A549 (cell line): ENCODE measurements at regions not wholly inside any gene's neighbourhood (a gene's known extent, or its start where the extent isn't known, plus 50 kb on each side); places are given as distances from the start of the nearest gene placed in this dataset.

ENCODE experiments used
- ATAC-seq, 2 experiments: fragments of 200-7000 bp in 1 of 2; fragments of >200 bp in 1 of 2; cut with Nextera tagmentation in 1 of 2; cut with Tn5 transposase in 1 of 2; 3 replicates each; pipeline versions ENCODE4 v1.8.0 to v1.9.1; 2018 to 2020; ENCODE audit warnings: mild to moderate bottlenecking in 1 of 2, moderate library complexity in 1 of 2
- CTCF ChIA-PET: fragments of 300-600 bp; sonication (Branson Sonifier 250); formaldehyde crosslinking; extraction: SDS; loops from one replicate; lab custom pipeline; 2021; ENCODE audit warnings: antibody characterized with exemption, inconsistent platforms; lab: Yijun Ruan, JAX
- POLR2A ChIA-PET: fragments of 350-600 bp; formaldehyde crosslinking; extraction: SDS; loops from one replicate; lab custom pipeline; 2021; ENCODE audit warnings: antibody characterized with exemption, inconsistent platforms; lab: Yijun Ruan, JAX
- DNase-seq, 2 experiments: peaks; one replicate each; pipeline versions ENCODE4 v3.0.0 to v3.0.0-alpha.2; 2011 to 2016; ENCODE audit warnings: low read depth in 1 of 2, low spot score in 1 of 2
- FAIRE-seq: peaks from 2 replicates; lab custom pipeline; 2011; peaks lifted over from hg19 to GRCh38; lab: Jason Lieb, UNC
- H3K27ac ChIP-seq, 2 experiments: fragments of >200 bp; sonication (Bioruptor Twin); formaldehyde crosslinking; 3 replicates each; pipeline ENCODE4 v1.5.1; 2016 to 2017
- H3K4me1 ChIP-seq: fragments of >200 bp; sonication (Bioruptor Twin); formaldehyde crosslinking; 3 replicates; pipeline ENCODE4 v1.6.1; 2016
- H3K4me2 ChIP-seq: fragments of >200 bp; sonication (Bioruptor Twin); formaldehyde crosslinking; 3 replicates; pipeline ENCODE4 v1.6.1; 2016
- H3K4me3 ChIP-seq: fragments of >200 bp; sonication (Bioruptor Twin); formaldehyde crosslinking; 3 replicates; pipeline ENCODE4 v1.5.1; 2016
- H3K9me3 ChIP-seq: fragments of >200 bp; sonication (Bioruptor Twin); formaldehyde crosslinking; 3 replicates; pipeline ENCODE4 v1.6.1; 2016
- CBX8 ChIP-seq: fragments of 200-600 bp; sonication (generic); IDR thresholded peaks from 2 replicates; pipeline ENCODE4 v1.6.1; 2016
- CHD4 ChIP-seq: fragments of 200-600 bp; sonication (generic); IDR thresholded peaks from 2 replicates; pipeline ENCODE4 v1.6.1; 2016; ENCODE audit warnings: antibody characterized with exemption, mild to moderate bottlenecking, borderline replicate concordance
- EHF ChIP-seq: fragments of 250-450 bp; sonication (Bioruptor Pico); IDR thresholded peaks from 2 replicates; pipeline ENCODE4 v1.5.0; 2020; ENCODE audit warnings: mild to moderate bottlenecking
- GATA3 ChIP-seq: IDR thresholded peaks from 2 replicates; pipeline ENCODE4 v1.6.1; 2012; ENCODE audit warnings: borderline replicate concordance
- HDAC2 ChIP-seq: fragments of 200-600 bp; sonication (generic); IDR thresholded peaks from 2 replicates; pipeline ENCODE4 v1.6.1; 2016
- HEYL ChIP-seq: fragments of 250-450 bp; sonication (Bioruptor Pico); IDR thresholded peaks from 2 replicates; pipeline ENCODE4 v1.8.0; 2021; ENCODE audit warnings: mild to moderate bottlenecking, moderate library complexity
- HOXA7 ChIP-seq: fragments of 250-450 bp; sonication (Bioruptor Pico); IDR thresholded peaks from 2 replicates; pipeline ENCODE4 v1.5.0; 2020; ENCODE audit warnings: mild to moderate bottlenecking, moderate library complexity
- HOXB13 ChIP-seq: fragments of 250-450 bp; sonication (Bioruptor Pico); IDR thresholded peaks from 2 replicates; pipeline ENCODE4 v1.5.0; 2020; ENCODE audit warnings: low read depth, mild to moderate bottlenecking, moderate library complexity
- JUNB ChIP-seq: fragments of >200 bp; sonication (Bioruptor Twin); formaldehyde crosslinking; IDR thresholded peaks from 2 replicates; pipeline ENCODE4 v1.6.1; 2016
- MAZ ChIP-seq: fragments of 150-350 bp; IDR thresholded peaks from 2 replicates; pipeline ENCODE4 v1.6.1; 2014; ENCODE audit warnings: antibody characterized with exemption, low read depth, low read length, borderline replicate concordance
- NFE2L2 ChIP-seq: fragments of 150-350 bp; conservative IDR thresholded peaks from 2 replicates; pipeline ENCODE4 v1.6.1; 2014; ENCODE audit warnings: low read length
- NR3C1 ChIP-seq: fragments of >200 bp; sonication (Bioruptor Twin); formaldehyde crosslinking; IDR thresholded peaks from 3 replicates; pipeline ENCODE4 v1.6.1; 2017
- POLR2AphosphoS2 ChIP-seq: conservative IDR thresholded peaks from 2 replicates; pipeline ENCODE4 v1.6.1; 2012; ENCODE audit warnings: low read length, improper control_type of control experiment, inconsistent platforms
- SREBF2 ChIP-seq: fragments of 450-650 bp; IDR thresholded peaks from 2 replicates; pipeline ENCODE4 v1.6.1; 2014; ENCODE audit warnings: mild to moderate bottlenecking, moderate library complexity
- TFCP2L1 ChIP-seq: fragments of 250-450 bp; sonication (Bioruptor Pico); IDR thresholded peaks from 2 replicates; pipeline ENCODE4 v1.5.0; 2021; ENCODE audit warnings: mild to moderate bottlenecking
- ZSCAN20 ChIP-seq: fragments of 250-450 bp; sonication (Bioruptor Pico); IDR thresholded peaks from 2 replicates; pipeline ENCODE4 v1.8.0; 2022; ENCODE audit warnings: mild to moderate bottlenecking, moderate library complexity
- WGBS: methylation state at CpG from one replicate; pipeline ENCODE4 v1.1.6; 2017; ENCODE audit errors: missing lambda C conversion rate; 5-methylcytosine and 5-hydroxymethylcytosine counted together
- TF ChIP-seq, protein P1 (sequence below): IDR thresholded peaks from 2 replicates; pipeline ENCODE4 v1.6.1; 2012
- TF ChIP-seq, protein P2 (sequence below): fragments of 250-450 bp; sonication (Bioruptor Pico); IDR thresholded peaks from 2 replicates; pipeline ENCODE4 v1.5.0; 2020; ENCODE audit warnings: low read depth, mild to moderate bottlenecking, moderate library complexity
- TF ChIP-seq, protein P3 (sequence below): fragments of >200 bp; sonication (Bioruptor Twin); formaldehyde crosslinking; IDR thresholded peaks from 3 replicates; pipeline ENCODE4 v1.5.1; 2016
- TF ChIP-seq, protein P4 (sequence below): fragments of 250-450 bp; sonication (Bioruptor Pico); IDR thresholded peaks from 2 replicates; pipeline ENCODE4 v1.5.0; 2021; ENCODE audit warnings: mild to moderate bottlenecking, moderate library complexity, borderline replicate concordance

DNA sequence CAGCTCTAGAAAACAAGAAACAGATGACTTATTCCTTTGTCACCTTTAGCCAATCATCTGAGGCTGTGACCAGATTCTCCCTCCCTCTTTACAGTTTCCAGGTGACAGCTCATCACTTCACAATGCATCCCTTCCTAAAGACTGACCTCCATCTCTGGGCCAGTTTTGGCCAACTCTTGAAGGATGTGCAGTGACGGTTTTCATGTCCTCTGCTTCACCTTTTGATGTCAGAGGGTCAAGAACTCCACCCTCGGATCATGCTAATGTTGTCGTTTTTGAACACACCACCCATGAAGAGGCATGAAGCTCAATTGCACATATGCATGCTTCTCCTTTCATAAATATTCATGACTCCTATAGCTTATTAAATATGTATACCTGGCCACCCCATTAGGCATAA lies 161.2 kb upstream of the SYNPR start:
- Histone ChIP-seq H3K4me1 (no peaks in the 10 kb centered on the region), H3K9me3 (no peaks in the 10 kb centered on the region), H3K27ac (no peak overlapping the region), H3K4me2 (no peak overlapping the region), H3K4me3 (no peak overlapping the region)
- no peak for TF ChIP-seq CHD4
- TF ChIP-seq, protein P1, sequence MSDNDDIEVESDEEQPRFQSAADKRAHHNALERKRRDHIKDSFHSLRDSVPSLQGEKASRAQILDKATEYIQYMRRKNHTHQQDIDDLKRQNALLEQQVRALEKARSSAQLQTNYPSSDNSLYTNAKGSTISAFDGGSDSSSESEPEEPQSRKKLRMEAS = no peak
- no peak for TF ChIP-seq HOXA7 (CRISPR knock-in tag)
- no peak for TF ChIP-seq NFE2L2
- no peak for TF ChIP-seq SREBF2
- TF ChIP-seq CBX8 = no peak
- no peak for TF ChIP-seq POLR2AphosphoS2
- ChIA-PET POLR2A (no interaction called here), CTCF (no interaction called here)
- no peak for ATAC-seq
- WGBS = 0% methylated on average over 3 of the region's 3 CpGs
- no peak for FAIRE-seq
- DNase-seq = no peak

DNA sequence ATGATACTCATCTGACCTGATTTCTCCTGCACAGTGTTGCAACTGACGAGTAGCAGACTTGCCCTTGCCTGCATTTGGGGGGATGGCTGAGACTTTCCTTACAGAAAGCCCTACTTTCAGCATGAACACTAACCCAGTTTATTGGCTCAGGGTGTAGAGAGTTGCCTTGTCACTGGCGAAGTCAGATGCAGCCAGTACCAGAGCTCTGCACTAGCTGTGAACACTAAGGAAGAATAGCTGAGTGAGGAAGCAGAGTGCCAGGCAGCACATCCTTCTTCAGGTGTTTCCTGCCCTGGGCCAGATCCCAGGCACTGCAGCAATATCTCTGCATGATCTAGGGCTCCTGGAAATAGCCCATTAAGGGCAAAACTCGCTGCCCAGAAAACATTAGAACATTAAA lies 154.0 kb upstream of the SYNPR start:
- CTCF ChIA-PET = interaction anchor here (0.6 kb wide), 1 partner anchor 146 kb away, joined by 3 read pairs; no protein-coding TSS in a partner anchor

DNA sequence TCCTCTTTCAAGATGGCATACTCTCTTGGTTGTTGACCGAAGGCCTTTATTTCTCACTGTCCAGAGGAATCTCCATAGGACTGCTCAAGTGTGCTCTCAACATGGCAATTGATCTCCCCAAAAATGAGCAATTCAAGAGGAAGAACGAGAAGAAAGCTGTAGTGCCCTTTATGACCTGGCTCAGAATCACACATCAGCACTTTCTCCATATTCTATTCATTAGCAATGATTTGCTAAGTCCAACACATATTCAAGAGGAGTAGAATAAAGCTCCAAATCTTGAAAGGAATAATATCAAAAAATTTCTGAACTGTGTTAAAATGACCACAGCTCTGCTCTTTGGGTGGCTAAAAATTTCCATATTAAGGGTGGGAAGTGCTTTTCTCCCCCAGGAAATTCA lies 151.6 kb upstream of the SYNPR start:
- TF ChIP-seq JUNB (no peak), HDAC2 (no peak), NR3C1 (no peak), TFCP2L1 (CRISPR knock-in tag) (no peak), NFE2L2 (no peak), HOXB13 (CRISPR knock-in tag) (no peak), EHF (CRISPR knock-in tag) (no peak), GATA3 (no peak), ZSCAN20 (CRISPR knock-in tag) (no peak)
- TF ChIP-seq, protein P2, sequence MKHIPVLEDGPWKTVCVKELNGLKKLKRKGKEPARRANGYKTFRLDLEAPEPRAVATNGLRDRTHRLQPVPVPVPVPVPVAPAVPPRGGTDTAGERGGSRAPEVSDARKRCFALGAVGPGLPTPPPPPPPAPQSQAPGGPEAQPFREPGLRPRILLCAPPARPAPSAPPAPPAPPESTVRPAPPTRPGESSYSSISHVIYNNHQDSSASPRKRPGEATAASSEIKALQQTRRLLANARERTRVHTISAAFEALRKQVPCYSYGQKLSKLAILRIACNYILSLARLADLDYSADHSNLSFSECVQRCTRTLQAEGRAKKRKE (CRISPR knock-in tag) = no peak
- TF ChIP-seq, protein P3, sequence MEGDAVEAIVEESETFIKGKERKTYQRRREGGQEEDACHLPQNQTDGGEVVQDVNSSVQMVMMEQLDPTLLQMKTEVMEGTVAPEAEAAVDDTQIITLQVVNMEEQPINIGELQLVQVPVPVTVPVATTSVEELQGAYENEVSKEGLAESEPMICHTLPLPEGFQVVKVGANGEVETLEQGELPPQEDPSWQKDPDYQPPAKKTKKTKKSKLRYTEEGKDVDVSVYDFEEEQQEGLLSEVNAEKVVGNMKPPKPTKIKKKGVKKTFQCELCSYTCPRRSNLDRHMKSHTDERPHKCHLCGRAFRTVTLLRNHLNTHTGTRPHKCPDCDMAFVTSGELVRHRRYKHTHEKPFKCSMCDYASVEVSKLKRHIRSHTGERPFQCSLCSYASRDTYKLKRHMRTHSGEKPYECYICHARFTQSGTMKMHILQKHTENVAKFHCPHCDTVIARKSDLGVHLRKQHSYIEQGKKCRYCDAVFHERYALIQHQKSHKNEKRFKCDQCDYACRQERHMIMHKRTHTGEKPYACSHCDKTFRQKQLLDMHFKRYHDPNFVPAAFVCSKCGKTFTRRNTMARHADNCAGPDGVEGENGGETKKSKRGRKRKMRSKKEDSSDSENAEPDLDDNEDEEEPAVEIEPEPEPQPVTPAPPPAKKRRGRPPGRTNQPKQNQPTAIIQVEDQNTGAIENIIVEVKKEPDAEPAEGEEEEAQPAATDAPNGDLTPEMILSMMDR = no peak
- no peaks in the 10 kb centered on the region for H3K9me3 ChIP-seq
- no peaks in the 10 kb centered on the region for H3K4me1 ChIP-seq
- no peak for ATAC-seq
- WGBS = 20% methylated on average over 2 of the region's 2 CpGs
- POLR2A ChIA-PET = no interaction called here
- FAIRE-seq = no peak
- H3K4me2 ChIP-seq = no peak overlapping the region
- H3K4me3 ChIP-seq = no peak overlapping the region
- CTCF ChIA-PET = no interaction called here
- H3K27ac ChIP-seq = no peak overlapping the region
- DNase-seq = no peak

More for the DNA sequence above, 154.0 kb upstream of the SYNPR start:
- H3K9me3 ChIP-seq = no peaks in the 10 kb centered on the region
- TF ChIP-seq HEYL (no peak), MAZ (no peak)
- H3K27ac ChIP-seq = no peak overlapping the region
- 0% methylated on average over 3 of the region's 3 CpGs for WGBS
- FAIRE-seq (no peak), ATAC-seq (no peak), DNase-seq (no peak)
- no peak overlapping the region for H3K4me2 ChIP-seq
- no peaks in the 10 kb centered on the region for H3K4me1 ChIP-seq
- POLR2A ChIA-PET = no interaction called here
- no peak overlapping the region for H3K4me3 ChIP-seq

DNA sequence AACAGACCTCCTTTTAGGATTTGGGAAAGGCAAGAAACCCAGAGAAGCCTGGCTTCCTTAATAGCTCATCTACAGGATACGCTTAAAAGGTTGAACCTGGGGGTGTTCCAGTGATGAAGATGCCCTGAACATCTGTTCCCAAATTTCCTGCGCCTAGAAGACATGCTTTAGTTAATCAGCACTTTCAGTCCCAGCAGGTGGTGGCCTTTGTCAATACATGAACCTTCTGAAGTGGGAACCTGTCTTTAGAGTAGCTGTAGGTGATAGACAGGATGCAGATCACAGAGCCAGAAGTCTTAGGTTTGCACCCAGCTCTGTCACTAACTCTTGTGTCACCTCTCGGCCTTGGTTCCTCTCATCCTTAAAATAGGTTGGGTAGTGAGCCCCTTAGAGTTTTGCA lies 149.7 kb upstream of the SYNPR start:
- ATAC-seq (no peak), FAIRE-seq (no peak)
- no peaks in the 10 kb centered on the region for H3K9me3 ChIP-seq

More for the DNA sequence above, 149.7 kb upstream of the SYNPR start:
- TF ChIP-seq, protein P4, sequence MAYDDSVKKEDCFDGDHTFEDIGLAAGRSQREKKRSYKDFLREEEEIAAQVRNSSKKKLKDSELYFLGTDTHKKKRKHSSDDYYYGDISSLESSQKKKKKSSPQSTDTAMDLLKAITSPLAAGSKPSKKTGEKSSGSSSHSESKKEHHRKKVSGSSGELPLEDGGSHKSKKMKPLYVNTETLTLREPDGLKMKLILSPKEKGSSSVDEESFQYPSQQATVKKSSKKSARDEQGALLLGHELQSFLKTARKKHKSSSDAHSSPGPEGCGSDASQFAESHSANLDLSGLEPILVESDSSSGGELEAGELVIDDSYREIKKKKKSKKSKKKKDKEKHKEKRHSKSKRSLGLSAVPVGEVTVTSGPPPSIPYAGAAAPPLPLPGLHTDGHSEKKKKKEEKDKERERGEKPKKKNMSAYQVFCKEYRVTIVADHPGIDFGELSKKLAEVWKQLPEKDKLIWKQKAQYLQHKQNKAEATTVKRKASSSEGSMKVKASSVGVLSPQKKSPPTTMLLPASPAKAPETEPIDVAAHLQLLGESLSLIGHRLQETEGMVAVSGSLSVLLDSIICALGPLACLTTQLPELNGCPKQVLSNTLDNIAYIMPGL (CRISPR knock-in tag) = no peak
- DNase-seq = no peak
- WGBS = 0% methylated on average over 3 of the region's 3 CpGs
- no peak overlapping the region for H3K4me3 ChIP-seq
- no peak overlapping the region for H3K27ac ChIP-seq
- ChIA-PET POLR2A (no interaction called here), CTCF (no interaction called here)
- H3K4me1 ChIP-seq = no peaks in the 10 kb centered on the region
- H3K4me2 ChIP-seq = no peak overlapping the region
